PFSK-1 (cell line): ENCODE measurements at regions not wholly inside any gene's neighbourhood (a gene's known extent, or its start where the extent isn't known, plus 50 kb on each side); places are given as distances from the start of the nearest gene placed in this dataset.

ENCODE experiments used
- FOXP2 ChIP-seq: optimal IDR thresholded peaks from 2 replicates; pipeline ENCODE3; 2011; ENCODE audit warnings: borderline replicate concordance, control low read depth, inconsistent platforms; ENCODE audit not compliant: insufficient read depth; ENCODE audit errors: extremely low read length, extremely low read depth
- POLR2AphosphoS5 ChIP-seq: IDR thresholded peaks from 2 replicates; pipeline ENCODE4 v1.6.1; 2012; ENCODE audit warnings: low read depth, mild to moderate bottlenecking, control low read depth, low read length, moderate library complexity
- REST ChIP-seq, 2 experiments: IDR thresholded peaks; 2 replicates each; pipeline versions ENCODE4 v1.6.1 to v1.8.0; 2011 to 2012; ENCODE audit warnings: low read depth in 2 of 2, low read length in 2 of 2, control low read depth in 1 of 2, inconsistent platforms in 1 of 2, mild to moderate bottlenecking in 1 of 2, moderate library complexity in 1 of 2; ENCODE audit not compliant: insufficient read depth in 1 of 2
- SIN3A ChIP-seq: IDR thresholded peaks from 2 replicates; pipeline ENCODE4 v1.6.1; 2012; ENCODE audit warnings: mild to moderate bottlenecking, low read length, moderate library complexity, borderline replicate concordance; ENCODE audit not compliant: insufficient read depth
- TAF1 ChIP-seq: IDR thresholded peaks from 2 replicates; pipeline ENCODE4 v1.6.1; 2012; ENCODE audit warnings: low read length, control low read depth, borderline replicate concordance; ENCODE audit not compliant: insufficient read depth

- TF ChIP-seq SIN3A (no peak), FOXP2 (no peak), POLR2AphosphoS5 (no peak), REST (IDR thresholded peaks at IDR 0.05; ENCODE audit: insufficient read depth in 1 of 2, low read depth in 2 of 2, low read length in 2 of 2) (no peak), TAF1 (no peak)
Measured at GRCh38 chr2:133824869-133825268, 256.6 kb upstream of the NCKAP5 start.

GRCh38 chr2:133825778-133826177 lies 257.5 kb upstream of the NCKAP5 start:
- TF ChIP-seq POLR2AphosphoS5 = no peak
- no peak for TF ChIP-seq FOXP2
- no peak for TF ChIP-seq REST (IDR thresholded peaks at IDR 0.05; ENCODE audit: insufficient read depth in 1 of 2, low read depth in 2 of 2, low read length in 2 of 2)
- TF ChIP-seq SIN3A = no peak
- no peak for TF ChIP-seq TAF1

GRCh38 chr2:133828913-133829312 lies 260.6 kb upstream of the NCKAP5 start:
- TF ChIP-seq SIN3A (no peak), FOXP2 (no peak), POLR2AphosphoS5 (no peak), REST (IDR thresholded peaks at IDR 0.05; ENCODE audit: insufficient read depth in 1 of 2, low read depth in 2 of 2, low read length in 2 of 2) (no peak), TAF1 (no peak)

GRCh38 chr2:133829450-133830020 lies 261.3 kb upstream of the NCKAP5 start:
- no peak for TF ChIP-seq TAF1
- TF ChIP-seq REST (IDR thresholded peaks at IDR 0.05; ENCODE audit: insufficient read depth in 1 of 2, low read depth in 2 of 2, low read length in 2 of 2) = no peak
- no peak for TF ChIP-seq FOXP2
- TF ChIP-seq SIN3A = no peak

GRCh38 chr2:133833746-133834145 lies 265.5 kb upstream of the NCKAP5 start:
- TF ChIP-seq TAF1 (no peak), FOXP2 (no peak), REST (IDR thresholded peaks at IDR 0.05; ENCODE audit: insufficient read depth in 1 of 2, low read depth in 2 of 2, low read length in 2 of 2) (no peak), SIN3A (no peak), POLR2AphosphoS5 (no peak)
